ENCODE measurements at regions not wholly inside any gene's neighbourhood (a gene's known extent, or its start where the extent isn't known, plus 50 kb on each side); places are given as distances from the start of the nearest gene placed in this dataset.

DNA sequence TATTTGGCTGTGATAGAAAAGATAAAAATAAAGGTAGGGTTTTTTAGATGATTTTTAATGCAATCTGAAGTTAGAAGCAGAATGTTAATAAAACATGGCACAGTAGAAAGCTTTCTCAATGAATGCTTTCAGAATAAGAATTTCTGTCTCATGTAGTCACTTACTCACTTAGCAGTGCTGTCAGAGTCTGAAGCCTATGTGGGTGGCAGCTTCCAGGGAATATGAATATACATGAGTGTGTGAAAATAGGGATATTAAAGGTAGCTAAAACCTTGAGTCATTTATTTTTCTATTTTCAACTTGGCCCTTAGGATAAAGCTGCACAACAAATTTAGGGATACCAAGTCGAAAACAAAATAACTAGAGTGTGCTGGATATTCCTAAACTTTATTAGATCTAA lies 427.9 kb downstream of the AEBP2 start:
- H4K20me1 ChIP-seq (ENCODE audit: insufficient read depth), result no peaks in the 10 kb centered on the region
- no peak overlapping the region for H2AFZ ChIP-seq (ENCODE audit: low read depth, low read length, poor library complexity, severe bottlenecking)
- H3K79me2 ChIP-seq (ENCODE audit: insufficient read depth, low read length), result no peaks in the 10 kb centered on the region
- H3K4me2 ChIP-seq (ENCODE audit: low read length), result no peak overlapping the region
- H3K27ac ChIP-seq (ENCODE audit: low read depth, low read length), result no peak overlapping the region
- BruUV-seq (replicated peaks), result no TSS peak
- no peak for DNase-seq (ENCODE audit: low read depth, low spot score)
- intact Hi-C loops (cut with micrococcal nuclease), result no loop called here
- ChIA-PET CTCF (no interaction called here), RAD21 (ENCODE audit: low non-redundant PET in 1 of 2, low total read pairs in 2 of 2, uncharacterized antibody in 2 of 2, unreplicated experiment in 2 of 2) (no interaction called here), POLR2A (no interaction called here)
- no peaks in the 10 kb centered on the region for H3K9me2 ChIP-seq (ENCODE audit: insufficient read depth)
- H3K36me3 ChIP-seq (ENCODE audit: control insufficient read depth in 1 of 2, insufficient read depth in 2 of 2, low read length in 2 of 2), result no peaks in the 10 kb centered on the region
- H3K4me1 ChIP-seq (ENCODE audit: control insufficient read depth in 1 of 2, insufficient read depth in 2 of 2, low read length in 2 of 2), result no peaks in the 10 kb centered on the region
- no peak for TF ChIP-seq ATF3 (IDR thresholded peaks at IDR 0.05)
- no peak for TF ChIP-seq ZFX (IDR thresholded peaks at IDR 0.05)
- TF ChIP-seq FOSL1 (IDR thresholded peaks at IDR 0.05; ENCODE audit: low read depth), result no peak
- no peak for TF ChIP-seq MAX (IDR thresholded peaks at IDR 0.05)
- no peak for TF ChIP-seq SRF (IDR thresholded peaks at IDR 0.05; ENCODE audit: low read depth)
- TF ChIP-seq TCF7L2 (IDR thresholded peaks at IDR 0.05; ENCODE audit: borderline replicate concordance, extremely low read depth, insufficient read depth, insufficient read length), result no peak
- TF ChIP-seq POLR2A (IDR thresholded peaks at IDR 0.05; ENCODE audit: borderline replicate concordance, extremely low read depth, insufficient read depth, insufficient read length), result no peak
- no peak for TF ChIP-seq POLR2AphosphoS5 (IDR thresholded peaks at IDR 0.05; ENCODE audit: low read depth, low read length)
- no peak for TF ChIP-seq CBX3 (IDR thresholded peaks at IDR 0.05; ENCODE audit: low read depth)
- TF ChIP-seq, protein P1, sequence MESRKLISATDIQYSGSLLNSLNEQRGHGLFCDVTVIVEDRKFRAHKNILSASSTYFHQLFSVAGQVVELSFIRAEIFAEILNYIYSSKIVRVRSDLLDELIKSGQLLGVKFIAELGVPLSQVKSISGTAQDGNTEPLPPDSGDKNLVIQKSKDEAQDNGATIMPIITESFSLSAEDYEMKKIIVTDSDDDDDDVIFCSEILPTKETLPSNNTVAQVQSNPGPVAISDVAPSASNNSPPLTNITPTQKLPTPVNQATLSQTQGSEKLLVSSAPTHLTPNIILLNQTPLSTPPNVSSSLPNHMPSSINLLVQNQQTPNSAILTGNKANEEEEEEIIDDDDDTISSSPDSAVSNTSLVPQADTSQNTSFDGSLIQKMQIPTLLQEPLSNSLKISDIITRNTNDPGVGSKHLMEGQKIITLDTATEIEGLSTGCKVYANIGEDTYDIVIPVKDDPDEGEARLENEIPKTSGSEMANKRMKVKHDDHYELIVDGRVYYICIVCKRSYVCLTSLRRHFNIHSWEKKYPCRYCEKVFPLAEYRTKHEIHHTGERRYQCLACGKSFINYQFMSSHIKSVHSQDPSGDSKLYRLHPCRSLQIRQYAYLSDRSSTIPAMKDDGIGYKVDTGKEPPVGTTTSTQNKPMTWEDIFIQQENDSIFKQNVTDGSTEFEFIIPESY (IDR thresholded peaks at IDR 0.05; ENCODE audit: extremely low read depth, insufficient replicate concordance, low read length), result no peak
- no peak for TF ChIP-seq JUND (IDR thresholded peaks at IDR 0.05)
- TF ChIP-seq ZNF274 (IDR thresholded peaks at IDR 0.05; ENCODE audit: low read depth, low read length), result no peak
- no peak for TF ChIP-seq EZH2phosphoT487 (IDR thresholded peaks at IDR 0.05; ENCODE audit: borderline replicate concordance)
- no peak for TF ChIP-seq SP1 (IDR thresholded peaks at IDR 0.05; ENCODE audit: low read depth)
- no peak for TF ChIP-seq EGR1 (IDR thresholded peaks at IDR 0.05; ENCODE audit: low read depth)
- TF ChIP-seq RAD21 (IDR thresholded peaks at IDR 0.05; ENCODE audit: low read depth), result no peak
- TF ChIP-seq REST (IDR thresholded peaks at IDR 0.05; ENCODE audit: low read depth), result no peak
- H3K9ac ChIP-seq (ENCODE audit: low read length), result no peak overlapping the region
- no peak for ATAC-seq
- H3K27me3 ChIP-seq (ENCODE audit: insufficient read depth, low read length), result no peaks in the 10 kb centered on the region
- H3K4me3 ChIP-seq (replicated peaks in 1 of 2; ENCODE audit: low read depth in 1 of 2, low read length in 2 of 2), result no peak overlapping the region
- no peaks in the 10 kb centered on the region for H3K9me3 ChIP-seq (ENCODE audit: control insufficient read depth in 1 of 2, insufficient read depth in 1 of 2, low read depth in 1 of 2, low read length in 2 of 2)
